ENCODE measurements at regions not wholly inside any gene's neighbourhood (a gene's known extent, or its start where the extent isn't known, plus 50 kb on each side); places are given as distances from the start of the nearest gene placed in this dataset.

- Histone ChIP-seq H3K27ac (replicated peaks) (no peak overlapping the region), H3K27me3 (ENCODE audit: low read depth) (peaks cover 10% of the 10 kb centered on the region), H3K4me3 (no peak overlapping the region), H3K9me3 (replicated peaks) (peaks cover 6% of the 10 kb centered on the region), H3K4me1 (peaks cover 27% of the 10 kb centered on the region), H3K36me3 (no peaks in the 10 kb centered on the region)
- TF ChIP-seq CTCF (IDR thresholded peaks at IDR 0.05; ENCODE audit: borderline replicate concordance) = no peak
- no peak for DNase-seq
- intact Hi-C loops (cut with micrococcal nuclease) = no loop called here
These were observed 174.5 kb upstream of the HS6ST1 start for GRCh38 chr2:128492966-128493811.

DNA sequence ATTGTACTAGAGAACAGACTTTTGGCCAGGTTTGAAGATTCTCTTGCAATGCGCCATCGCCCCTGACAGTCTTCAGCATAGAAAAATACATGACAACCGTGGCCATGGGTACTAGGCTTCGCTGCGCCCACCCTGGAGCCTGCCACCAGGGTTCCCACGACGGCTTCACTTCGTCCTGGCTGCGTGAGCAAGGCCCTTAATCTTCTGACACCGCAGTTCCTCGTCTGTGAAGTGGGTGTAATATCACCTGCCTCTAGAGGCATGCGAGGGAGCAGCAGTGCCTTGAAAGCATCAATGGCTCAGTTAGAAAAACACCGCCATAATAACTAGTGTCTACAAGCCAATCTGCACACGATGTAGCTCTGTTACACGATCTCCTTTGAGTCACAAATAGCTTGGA, 175.2 kb upstream of the HS6ST1 start:
- no peak for DNase-seq
- Histone ChIP-seq H3K36me3 (no peaks in the 10 kb centered on the region), H3K27me3 (ENCODE audit: low read depth) (peaks cover 10% of the 10 kb centered on the region), H3K9me3 (replicated peaks) (peaks cover 6% of the 10 kb centered on the region), H3K27ac (replicated peaks) (peak overlapping the region; percentile 80), H3K4me3 (no peak overlapping the region), H3K4me1 (peaks cover 27% of the 10 kb centered on the region)
- no peak for TF ChIP-seq CTCF (IDR thresholded peaks at IDR 0.05; ENCODE audit: borderline replicate concordance)
- intact Hi-C loops (cut with micrococcal nuclease) = no loop called here

DNA sequence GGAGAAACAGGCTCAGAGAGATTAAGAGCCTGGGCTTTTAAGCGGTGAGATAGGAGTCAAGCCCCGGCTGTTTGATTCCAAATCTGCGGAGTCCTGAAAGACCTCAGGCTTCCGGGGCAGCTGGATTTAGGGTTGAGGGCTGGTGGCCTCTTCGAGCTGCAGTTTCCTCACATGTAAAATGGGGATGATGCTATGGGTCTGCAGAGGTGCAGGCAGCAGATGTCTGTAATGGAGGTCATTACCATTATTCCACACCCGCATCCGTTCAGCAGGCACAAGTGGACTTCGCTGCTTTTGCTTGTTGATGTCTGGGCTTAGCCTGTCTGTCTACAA, 175.6 kb upstream of the HS6ST1 start:
- intact Hi-C loops (cut with micrococcal nuclease) = no loop called here
- Histone ChIP-seq H3K27me3 (ENCODE audit: low read depth) (peaks cover 10% of the 10 kb centered on the region), H3K27ac (replicated peaks) (peak overlapping the region; percentile 80), H3K4me3 (no peak overlapping the region), H3K36me3 (no peaks in the 10 kb centered on the region), H3K9me3 (replicated peaks) (peaks cover 6% of the 10 kb centered on the region), H3K4me1 (peaks cover 27% of the 10 kb centered on the region)
- no peak for DNase-seq
- TF ChIP-seq CTCF (IDR thresholded peaks at IDR 0.05; ENCODE audit: borderline replicate concordance) = no peak

DNA sequence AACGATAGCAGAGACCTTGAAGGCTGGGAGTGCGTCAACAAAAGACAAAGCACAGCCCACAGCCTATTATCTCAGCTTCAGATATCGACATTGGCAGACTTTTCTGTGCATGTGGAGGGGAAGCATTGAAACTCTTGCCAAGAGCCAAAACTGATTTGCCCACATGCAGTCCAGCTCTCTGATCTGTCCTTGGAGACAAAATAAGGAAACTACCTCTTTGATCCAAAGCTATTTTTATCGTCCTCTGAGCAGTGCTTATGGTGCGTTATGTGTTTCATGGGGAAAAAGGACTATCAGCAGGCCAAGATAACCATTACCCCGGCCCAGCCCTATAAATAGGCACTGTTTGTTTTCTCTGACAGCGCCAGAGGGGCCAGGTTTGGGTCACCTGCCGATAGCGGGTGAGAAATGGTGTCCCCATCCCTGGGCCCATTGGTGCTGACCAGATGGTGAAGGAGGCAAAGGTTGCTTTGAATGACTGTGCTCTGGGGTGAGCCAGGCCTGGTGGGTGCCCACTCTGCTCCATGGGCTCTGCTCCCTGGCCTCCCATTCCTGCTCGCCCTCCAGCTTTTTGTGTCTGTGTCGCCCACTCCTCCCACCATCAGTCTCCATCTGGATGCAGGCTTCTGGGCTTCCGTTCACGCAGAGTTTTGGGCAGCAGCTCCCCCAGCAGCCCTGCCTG, 176.1 kb upstream of the HS6ST1 start:
- peak overlapping the region; percentile 80 for H3K27ac ChIP-seq (replicated peaks)
- H3K36me3 ChIP-seq = no peaks in the 10 kb centered on the region
- H3K4me1 ChIP-seq = peaks cover 27% of the 10 kb centered on the region
- no peak overlapping the region for H3K4me3 ChIP-seq
- no peak for DNase-seq
- H3K27me3 ChIP-seq (ENCODE audit: low read depth) = peaks cover 10% of the 10 kb centered on the region
- intact Hi-C loops (cut with micrococcal nuclease) = no loop called here
- no peak for TF ChIP-seq CTCF (IDR thresholded peaks at IDR 0.05; ENCODE audit: borderline replicate concordance)
- H3K9me3 ChIP-seq (replicated peaks) = peaks cover 6% of the 10 kb centered on the region

GRCh38 chr2:128495996-128496547, 177.4 kb upstream of the HS6ST1 start:
- intact Hi-C loops (cut with micrococcal nuclease) = no loop called here
- H3K4me1 ChIP-seq = peaks cover 27% of the 10 kb centered on the region
- DNase-seq = no peak
- H3K9me3 ChIP-seq (replicated peaks) = peaks cover 6% of the 10 kb centered on the region
- TF ChIP-seq CTCF (IDR thresholded peaks at IDR 0.05; ENCODE audit: borderline replicate concordance) = no peak
- H3K4me3 ChIP-seq = no peak overlapping the region
- no peak overlapping the region for H3K27ac ChIP-seq (replicated peaks)
- H3K27me3 ChIP-seq (ENCODE audit: low read depth) = peaks cover 10% of the 10 kb centered on the region
- no peaks in the 10 kb centered on the region for H3K36me3 ChIP-seq

All from left ventricle myocardium inferior (tissue), 1 donor.